Body of pancreas (tissue), 4 donors: ENCODE measurements at regions not wholly inside any gene's neighbourhood (a gene's known extent, or its start where the extent isn't known, plus 50 kb on each side); places are given as distances from the start of the nearest gene placed in this dataset.

ENCODE experiments used
- POLR2A ChIP-seq, 3 donors: fragments of 450-650 bp; IDR thresholded peaks; one replicate each; pipeline ENCODE4 v1.6.1; 2016; ENCODE audit warnings: antibody characterized with exemption in 3 of 3, mild to moderate bottlenecking in 2 of 3
- TF ChIP-seq, protein P1 (sequence below), 7 experiments: fragments of 450-650 bp in 4 of 7; fragments of 200-600 bp in 3 of 7; sonication (generic) in 3 of 7; IDR thresholded peaks; one replicate each; pipeline ENCODE4 v1.5.1; 2016 to 2019; ENCODE audit warnings: antibody characterized with exemption in 7 of 7

DNA sequence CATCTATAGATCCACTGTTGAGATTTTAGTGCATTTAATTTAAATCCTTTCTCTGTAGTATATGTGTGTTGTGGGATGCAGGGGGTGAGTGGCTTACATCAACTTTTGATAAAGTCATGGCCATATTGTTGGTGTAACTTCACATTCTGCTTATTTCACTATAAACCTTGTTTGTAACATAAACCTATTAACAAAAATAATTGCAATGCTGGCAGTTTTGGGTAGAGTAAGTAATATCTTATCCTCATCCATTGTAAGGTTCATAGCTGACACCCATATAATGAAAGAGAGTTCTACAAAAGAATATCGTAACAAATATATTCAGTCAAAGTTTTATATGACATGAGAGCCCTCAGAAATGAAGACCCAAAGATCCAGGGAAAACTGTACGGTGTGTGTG lies 601.7 kb upstream of the ANO3 start:
- TF ChIP-seq, protein P1, sequence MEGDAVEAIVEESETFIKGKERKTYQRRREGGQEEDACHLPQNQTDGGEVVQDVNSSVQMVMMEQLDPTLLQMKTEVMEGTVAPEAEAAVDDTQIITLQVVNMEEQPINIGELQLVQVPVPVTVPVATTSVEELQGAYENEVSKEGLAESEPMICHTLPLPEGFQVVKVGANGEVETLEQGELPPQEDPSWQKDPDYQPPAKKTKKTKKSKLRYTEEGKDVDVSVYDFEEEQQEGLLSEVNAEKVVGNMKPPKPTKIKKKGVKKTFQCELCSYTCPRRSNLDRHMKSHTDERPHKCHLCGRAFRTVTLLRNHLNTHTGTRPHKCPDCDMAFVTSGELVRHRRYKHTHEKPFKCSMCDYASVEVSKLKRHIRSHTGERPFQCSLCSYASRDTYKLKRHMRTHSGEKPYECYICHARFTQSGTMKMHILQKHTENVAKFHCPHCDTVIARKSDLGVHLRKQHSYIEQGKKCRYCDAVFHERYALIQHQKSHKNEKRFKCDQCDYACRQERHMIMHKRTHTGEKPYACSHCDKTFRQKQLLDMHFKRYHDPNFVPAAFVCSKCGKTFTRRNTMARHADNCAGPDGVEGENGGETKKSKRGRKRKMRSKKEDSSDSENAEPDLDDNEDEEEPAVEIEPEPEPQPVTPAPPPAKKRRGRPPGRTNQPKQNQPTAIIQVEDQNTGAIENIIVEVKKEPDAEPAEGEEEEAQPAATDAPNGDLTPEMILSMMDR (IDR thresholded peaks at IDR 0.05) = no peak
- no peak for TF ChIP-seq POLR2A (IDR thresholded peaks at IDR 0.05)
